Medulla oblongata (tissue), 1 donor: ENCODE measurements at regions not wholly inside any gene's neighbourhood (a gene's known extent, or its start where the extent isn't known, plus 50 kb on each side); places are given as distances from the start of the nearest gene placed in this dataset.

Source experiments
- DNase-seq: peaks from one replicate; pipeline ENCODE4 v3.0.0-alpha.2; 2015; ENCODE audit errors: extremely low spot score

DNA sequence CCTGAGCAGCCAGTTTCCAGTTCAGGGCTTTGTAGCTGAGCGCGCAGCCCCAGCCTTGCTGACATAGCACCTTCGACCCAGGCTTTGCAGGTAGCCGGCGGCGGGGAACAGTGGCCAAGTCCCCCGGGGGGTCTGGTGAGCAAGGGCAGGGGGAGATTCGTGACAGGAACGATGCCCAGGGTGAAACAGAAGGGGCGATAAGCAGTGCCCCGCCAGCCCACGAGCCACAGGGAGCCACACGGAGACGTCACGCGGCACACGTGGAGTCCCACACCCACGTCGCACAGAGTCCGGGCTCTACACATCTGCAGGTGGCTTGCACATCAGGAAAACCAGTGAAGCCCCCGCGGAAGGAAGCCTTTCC is 127.2 kb downstream of the SOX1 start:
- DNase-seq: no peak

DNA sequence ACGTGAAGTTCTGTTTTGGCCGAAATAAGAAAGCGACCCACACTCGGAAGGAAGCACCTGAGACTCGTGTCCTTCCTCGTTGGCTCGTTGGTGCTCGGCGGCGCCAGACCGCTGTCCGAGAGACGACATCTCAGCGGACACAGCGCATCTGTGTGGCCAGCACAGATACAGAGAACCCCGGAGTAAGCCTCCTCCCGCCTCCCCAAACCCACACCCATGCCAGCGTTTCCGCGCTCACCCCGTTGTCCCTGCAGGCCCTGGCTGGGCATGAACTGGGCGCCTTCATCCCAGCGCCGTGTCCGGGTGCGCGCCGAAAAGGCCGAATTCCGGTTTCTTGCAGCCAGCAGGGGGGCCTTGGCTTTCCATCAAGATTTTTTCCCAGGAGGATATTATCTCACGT is 127.6 kb downstream of the SOX1 start:
- no peak for DNase-seq

DNA sequence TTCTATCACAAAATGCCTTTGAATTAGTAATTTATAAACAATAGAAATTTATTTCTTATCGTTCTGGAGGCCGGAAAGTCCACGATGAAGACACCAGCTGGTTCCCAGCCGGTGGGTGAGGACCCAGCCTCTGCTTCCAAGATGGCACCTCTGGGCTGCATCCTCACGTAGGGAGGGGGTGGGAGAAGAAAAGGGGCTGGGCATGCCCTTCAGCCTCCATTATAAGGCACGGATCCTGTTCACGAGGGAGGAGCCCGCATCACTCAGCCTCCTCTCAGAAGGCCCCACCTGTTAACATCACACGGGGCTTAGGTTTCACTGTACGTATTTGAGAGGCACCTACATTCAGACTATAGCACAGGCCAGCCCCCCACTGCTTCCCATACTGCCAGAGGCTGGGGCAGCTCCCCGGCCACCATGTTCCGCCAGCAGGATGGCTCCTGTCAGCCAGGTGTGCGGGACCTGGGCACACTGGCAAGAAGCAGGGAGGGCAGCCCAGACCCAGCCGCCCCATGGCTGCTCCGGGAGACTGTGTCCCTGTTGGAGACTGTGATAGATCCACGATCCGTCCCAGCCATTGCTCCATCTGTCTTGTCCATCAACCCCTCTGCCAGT is 131.6 kb downstream of the SOX1 start:
- DNase-seq: no peak

DNA sequence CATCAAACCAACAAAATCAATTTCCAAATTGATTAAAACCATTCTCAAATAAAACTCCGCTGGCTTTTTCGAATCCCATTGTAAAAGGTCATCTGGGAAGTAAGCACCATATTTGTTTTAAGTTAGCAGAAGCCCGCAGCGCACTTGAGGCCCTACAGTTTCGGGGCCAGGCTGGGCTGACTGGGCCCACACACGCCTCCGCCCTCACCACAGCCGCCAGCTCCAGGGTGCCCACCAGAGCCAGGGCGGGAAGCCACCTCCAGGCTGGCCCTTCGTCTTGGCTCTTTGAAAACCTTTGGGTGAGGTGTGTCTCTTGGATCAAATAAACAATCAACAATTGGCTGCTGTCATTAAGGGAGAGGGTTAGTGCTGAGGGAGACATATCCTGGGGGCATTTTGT is 133.3 kb downstream of the SOX1 start:
- no peak for DNase-seq

DNA sequence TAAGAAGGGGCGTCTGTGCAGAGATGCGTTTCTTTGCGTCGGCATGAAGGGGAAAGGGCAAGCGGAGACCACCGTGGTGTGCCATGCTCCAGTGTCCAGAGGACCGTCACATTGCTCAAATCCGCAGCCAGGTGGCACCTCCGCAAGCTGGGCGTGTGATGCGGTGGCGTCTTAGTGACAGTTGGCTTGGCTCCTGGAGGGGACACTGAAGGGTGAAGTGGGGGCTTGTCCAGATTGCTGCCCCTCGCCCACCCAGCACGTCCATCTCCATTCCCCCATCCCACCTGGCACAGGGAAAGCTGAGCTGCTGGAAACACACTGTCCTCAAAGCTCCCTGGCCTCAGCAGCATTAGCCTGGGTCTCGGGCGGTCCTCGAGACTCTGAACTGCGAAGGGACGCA is 135.3 kb downstream of the SOX1 start:
- DNase-seq: no peak

DNA sequence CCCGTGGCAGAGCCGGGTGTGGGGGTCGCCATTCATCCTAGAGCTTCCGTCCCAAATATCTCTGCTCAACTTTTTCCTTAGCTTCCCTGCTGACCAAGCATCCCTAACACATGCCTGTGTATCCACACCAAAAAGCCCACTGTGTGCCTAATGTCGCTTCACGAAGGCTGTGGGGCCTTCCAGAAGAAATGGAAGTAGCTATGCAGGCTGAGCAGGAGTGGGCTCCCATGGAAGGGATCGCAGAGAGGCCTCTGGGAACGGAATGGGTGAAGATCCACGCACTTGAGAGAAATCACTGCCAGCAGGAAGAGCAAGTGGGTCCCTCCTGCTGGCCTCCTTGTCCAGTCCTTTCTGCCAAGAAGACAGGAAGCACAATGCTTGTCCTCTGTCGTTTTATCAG is 136.0 kb downstream of the SOX1 start:
- no peak for DNase-seq

DNA sequence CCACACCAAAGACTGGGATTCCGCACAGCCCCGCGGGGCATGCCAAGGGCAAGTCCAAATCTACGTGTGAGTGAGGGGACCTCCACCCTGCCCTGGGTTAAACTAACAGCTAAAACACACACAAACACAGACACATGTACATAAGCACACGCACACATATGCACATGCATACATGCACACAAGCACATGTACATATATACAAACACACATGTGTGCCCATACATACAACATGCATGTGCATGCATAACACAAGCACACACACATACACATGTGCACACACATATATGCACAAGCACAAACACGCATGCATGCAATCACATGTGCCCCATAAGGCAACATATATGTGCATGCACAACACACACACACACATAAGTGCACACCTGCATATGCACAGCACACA is 136.7 kb downstream of the SOX1 start:
- no peak for DNase-seq

DNA sequence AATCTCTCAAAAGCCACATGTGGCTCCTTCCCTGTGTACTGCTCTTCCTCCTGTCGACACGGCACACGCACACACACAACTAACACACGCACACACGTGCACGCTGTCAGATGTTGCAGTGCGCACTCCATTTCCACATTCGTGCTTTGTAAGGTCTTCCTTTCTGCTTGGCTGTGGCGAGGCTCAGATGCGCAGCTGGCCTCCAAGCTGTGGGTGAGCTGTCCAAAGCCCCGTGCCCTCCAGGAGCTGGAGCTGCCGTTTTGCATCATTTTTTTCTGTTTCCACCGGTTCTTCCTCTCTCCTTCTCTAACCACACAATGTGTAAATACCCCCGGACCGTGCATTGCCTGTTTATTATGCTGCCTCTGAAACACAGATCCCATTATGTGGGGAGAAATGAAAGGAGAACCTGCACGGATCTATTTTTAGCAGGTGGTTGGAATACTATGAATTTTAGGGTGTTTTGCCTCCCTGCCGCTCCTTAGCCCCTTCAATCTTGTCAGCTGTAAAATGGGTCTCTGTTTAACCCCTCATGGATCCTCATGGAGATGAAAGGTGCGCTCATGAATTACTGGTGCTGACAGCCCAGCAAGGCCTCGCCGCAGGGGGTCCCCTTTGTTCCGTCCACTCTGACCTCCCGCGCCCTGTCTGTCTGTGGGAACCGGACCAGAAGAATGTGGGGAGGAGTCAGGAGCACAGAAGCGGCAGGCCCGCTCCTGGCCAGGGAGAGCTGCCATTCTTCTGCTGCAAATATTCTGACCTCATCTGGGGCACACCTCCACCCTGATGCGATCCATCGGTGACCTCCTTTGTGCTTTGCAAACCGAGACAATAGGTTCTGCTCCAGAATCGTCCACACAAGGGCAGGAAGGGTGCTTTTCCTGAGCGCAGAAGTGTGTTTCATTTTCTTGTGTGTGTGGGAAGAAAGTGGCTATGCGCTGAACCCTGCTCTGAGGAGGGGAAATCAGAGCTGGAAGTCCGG is 137.7 kb downstream of the SOX1 start:
- no peak for DNase-seq

DNA sequence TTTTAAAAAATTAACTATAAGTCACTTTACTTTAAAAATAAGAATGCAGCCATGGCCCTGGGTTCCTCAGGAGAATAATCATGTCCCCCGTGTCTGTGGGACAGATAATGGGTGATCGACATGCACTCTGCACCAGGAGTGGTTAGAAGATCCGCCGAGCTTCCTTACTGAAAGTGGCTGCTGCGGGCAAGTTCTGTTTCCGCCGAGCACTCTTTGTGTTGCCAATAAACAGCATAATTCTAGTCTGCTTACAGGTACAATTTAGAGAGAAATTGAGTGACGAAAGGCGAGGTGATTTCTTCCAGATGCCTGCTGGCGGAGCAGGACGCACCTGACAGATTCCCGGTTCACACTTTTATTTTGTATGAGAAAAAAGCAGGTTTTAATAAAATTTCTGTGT is 139.0 kb downstream of the SOX1 start:
- no peak for DNase-seq

DNA sequence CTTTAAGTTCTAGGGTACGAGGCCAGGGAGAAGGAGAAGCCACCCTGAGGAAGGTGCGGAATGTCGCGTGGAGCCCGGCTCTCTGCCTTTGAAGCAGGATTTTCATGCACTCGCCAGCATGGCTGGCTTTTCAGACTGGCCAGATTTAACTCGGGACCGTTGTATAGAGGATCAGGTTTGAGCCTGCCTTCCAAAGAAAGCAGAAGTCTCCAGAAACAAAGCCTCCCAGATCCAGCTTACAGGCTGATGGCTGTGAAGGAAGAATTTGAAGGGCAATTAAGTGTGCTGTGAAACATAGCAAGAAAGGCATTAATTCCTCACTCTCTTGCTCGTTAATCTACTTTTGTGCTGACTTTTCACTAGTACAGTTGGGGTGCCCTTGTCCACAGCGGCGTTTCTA is 140.2 kb downstream of the SOX1 start:
- no peak for DNase-seq

DNA sequence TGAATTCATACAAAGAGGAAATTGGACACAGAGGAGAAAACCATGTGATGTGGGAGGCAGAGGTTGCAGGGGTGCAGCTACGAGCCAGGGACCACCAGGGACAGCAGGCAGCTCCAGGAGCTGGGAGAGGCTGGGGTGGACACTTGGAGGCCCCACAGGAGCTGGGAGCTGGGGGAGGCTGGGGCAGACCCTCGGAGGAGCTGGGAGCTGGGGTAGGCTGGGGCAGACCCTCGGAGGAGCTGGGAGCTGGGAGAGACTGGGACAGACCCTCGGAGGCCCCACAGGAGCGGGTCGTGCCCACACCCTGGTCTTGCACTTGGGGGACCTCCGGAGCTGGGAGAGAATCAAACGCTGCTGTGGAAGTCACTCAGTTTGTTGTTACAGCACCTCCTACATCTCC is 141.7 kb downstream of the SOX1 start:
- no peak for DNase-seq

DNA sequence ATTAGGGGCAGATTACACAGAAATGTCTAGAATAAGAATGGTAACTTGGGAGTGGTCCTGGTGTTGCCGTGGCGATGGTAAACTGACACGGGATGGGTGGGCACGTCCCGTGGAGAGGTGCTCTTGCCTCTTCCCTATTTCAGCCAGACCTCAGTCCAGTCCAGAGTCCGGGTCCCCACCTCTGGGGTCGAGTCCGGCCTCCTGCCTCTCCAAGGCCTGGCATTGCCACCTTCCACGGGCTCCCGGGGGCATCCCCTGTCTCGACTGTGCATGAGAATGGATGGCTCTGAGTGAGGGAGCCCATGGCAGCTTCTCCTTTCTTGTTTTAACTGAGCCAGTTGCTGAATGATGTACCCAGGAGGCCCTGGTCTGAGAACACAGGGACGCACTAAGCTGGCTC is 142.3 kb downstream of the SOX1 start:
- no peak for DNase-seq

DNA sequence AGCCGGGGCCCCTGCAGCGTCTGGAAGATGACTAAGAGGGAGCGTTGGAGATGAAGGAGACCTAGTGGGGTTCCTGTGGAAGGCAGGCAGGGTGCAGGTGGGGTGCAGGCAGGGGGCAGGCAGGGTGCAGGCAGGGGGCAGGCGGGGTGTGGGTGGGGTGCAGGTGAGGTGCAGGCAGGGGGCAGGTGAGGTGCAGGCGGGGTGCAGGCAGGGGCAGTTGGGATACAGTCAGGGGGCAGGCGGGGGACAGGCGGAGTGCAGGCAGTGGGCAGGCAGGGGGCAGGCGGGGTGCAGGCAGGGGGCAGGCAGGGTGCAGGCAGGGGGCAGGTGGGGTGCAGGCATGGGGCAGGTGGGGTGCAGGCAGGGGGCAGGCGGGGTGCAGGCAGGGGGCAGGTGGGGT is 142.8 kb downstream of the SOX1 start:
- DNase-seq: no peak

DNA sequence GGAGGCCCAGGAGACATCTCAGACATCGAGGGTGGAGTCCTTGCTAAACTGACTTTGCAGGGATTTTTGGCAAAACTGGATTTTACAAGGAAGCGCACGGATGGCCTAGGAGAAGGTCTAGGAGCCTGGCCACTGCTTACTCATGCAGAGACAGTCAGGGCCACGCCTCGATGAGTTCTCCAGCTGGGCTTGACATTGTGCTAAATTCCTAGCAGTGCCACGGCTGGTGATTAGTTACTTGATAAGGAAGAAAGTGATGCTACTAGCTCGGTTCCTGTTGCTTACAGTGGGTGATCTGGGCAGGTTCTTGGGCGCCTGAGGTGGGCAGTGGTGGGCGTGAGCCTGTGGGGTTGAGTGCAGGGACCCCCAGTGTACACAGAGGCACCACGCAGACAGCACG is 143.4 kb downstream of the SOX1 start:
- no peak for DNase-seq

DNA sequence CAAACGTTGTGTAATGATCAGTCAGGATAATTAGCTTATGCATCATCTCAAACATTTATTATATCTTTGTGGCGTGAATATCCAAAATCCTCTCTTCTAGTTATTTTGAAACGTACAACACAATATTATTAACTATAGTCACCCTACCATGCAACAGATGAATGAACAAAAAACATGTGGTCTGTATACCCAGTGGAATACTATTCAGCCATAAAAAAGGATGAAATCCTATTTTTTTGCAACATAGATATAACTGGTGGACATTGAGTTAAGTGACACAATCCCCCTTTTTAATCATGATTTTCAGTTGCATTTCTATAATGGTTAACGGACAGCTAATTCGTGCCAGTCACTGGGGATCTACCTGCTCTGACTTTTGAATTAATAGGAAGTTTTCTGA is 145.6 kb downstream of the SOX1 start:
- no peak for DNase-seq

DNA sequence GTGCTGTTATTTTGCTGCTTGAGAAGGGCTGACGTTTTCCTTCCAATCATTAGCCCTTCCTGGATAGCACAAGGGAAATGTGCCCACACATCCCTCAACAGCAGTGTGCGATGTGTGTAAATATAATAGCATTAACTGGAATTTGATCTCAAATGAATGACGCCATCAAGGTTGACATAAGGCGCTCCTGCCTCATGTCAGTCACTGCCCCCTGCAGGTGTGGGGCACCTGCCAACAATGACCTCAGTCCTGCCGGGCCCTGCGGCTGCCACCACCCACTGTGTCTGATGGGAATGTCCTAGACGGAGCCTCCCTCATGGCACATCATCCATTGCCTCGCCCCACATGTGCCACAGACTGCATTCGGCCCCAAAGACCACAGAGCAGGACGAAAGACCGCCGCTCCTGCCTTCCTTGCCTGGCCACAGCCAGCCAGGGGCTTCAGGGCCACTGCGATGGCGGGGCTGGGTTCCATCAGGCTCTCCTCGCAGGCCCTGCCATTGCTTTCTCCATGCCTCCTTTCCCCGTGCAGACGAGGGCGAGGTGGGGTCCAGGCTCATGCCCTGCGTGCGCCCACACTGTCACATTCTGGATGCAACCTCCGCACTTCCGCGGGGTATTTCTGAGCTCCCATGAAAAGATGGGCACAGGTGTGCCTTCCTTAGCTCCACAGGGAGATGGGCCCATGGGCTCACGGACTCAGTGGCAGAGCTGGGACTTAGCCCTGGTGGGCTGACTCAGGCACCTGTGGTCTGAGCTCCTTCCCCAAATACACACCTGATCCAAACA is 146.7 kb downstream of the SOX1 start:
- DNase-seq: no peak

DNA sequence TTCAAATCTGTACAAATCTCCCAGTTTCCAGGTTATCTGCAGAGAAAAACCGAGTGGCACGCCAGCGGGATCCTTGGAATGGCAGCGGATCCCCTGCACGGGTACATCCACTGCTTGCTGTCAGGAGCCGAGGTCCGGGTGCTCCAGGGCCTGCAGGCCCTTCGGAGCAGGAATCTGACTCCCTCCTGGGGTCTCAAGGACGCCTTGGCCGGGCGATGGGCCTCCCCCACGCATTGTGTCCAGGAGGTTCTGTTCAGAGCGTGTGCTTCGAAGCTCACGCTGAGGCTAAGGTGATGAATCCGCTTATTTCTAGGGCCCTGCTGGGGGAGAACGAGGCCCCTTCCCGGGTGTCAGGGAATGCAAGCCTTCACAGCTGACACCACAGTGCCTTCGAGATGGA is 148.9 kb downstream of the SOX1 start:
- no peak for DNase-seq

DNA sequence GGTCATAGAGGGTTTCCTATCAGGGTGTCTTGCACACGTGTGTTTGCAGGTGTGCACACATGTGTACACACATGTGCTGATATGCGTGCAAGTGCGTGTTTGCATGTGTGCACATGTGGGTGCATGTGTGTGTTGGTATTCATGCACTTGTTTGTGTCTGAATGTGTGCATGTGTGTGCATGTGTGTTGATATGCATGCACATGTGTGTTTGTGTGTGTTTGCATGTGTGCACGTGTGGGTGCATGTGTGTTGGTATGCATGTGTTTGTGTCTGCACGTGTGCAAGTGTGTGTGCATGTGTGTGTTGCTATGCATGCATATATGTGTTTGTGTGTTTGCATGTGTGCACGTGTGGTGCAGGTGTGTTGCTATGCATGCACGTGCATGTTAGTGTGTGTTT is 150.5 kb downstream of the SOX1 start:
- DNase-seq: no peak

DNA sequence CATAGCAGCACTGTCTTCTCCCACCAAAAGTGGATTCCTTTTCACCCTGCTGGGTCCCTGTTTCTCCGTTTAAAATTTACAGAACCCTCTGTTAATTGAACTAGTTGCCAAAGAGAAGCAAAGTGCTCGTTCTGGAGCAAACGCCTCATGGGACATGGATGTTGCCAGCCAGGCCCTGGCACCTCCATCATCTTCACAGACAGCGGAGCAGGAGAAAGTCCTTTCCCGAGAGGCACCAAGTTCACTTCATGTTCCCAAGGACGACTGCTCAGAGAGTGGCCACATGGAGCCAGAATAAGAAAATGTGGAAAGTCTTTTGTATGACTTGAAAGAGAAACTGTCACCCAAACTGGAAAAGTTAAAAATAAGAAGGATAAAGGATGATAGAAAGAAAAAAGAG is 151.5 kb downstream of the SOX1 start:
- no peak for DNase-seq

DNA sequence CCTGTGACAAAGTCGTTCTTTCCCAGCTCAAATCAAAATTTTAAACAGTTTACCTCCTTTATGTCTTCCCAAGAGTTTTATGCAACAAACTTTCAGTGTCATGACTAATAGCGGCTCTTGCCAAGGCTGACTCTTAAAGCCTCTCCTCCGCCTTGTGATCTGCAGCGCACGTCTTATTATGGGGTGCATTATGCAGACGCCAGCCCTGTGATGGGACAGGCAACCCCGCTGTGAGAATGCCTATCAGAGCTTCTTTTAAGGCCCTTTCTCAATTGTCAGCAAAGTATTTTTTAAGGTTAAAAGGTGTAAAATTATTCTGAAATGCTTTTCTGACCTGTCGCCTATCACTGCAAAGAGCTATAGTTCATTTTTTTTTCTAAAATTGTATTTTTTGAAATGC is 152.8 kb downstream of the SOX1 start:
- no peak for DNase-seq

DNA sequence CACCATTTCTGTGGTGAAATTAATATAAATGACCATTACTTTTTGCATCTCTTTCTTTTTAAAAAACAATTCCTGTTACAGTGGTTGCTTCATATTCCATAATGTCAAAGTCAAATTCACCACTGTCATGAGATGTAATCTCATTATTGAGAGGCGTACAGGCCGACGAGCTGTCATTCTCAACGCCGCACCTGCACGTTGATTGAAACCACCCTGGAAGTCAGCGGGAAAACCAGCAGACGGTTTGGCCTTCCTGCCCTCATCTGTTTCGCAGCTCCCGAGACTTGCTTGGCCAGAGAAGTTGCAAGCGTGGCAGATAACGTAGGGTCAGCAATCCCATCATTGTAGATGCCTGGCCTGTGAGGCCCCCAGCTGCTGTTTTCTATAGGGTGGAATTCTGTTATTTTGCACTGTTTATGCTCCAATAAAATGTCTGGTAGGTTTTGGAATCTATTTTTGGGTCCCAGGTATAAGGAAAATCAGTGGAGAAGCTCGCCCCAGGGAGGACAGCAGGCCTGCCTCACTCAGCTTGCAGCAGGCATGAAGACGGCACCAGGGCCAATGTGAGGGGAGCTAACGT is 153.4 kb downstream of the SOX1 start:
- DNase-seq: no peak

DNA sequence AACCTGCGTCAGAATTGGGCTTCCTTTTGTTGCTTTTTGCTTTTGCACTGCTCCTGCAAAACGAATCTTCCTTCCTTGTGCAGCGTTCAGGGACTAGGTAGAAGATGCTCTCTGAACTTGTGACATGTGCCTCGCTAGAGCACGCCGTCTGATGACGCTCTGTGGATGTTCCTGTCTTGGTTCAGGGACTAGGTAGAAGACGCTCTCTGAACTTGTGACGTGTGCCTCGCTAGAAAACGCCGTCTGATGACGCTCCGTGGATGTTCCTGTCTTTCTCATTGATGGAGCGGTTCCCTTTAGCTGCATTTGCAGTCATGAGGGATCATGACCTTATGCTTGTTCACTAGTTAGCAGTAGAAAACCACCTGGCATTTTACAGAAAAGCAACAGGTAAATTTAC is 154.0 kb downstream of the SOX1 start:
- no peak for DNase-seq
